NCI-H2227 treated with DMSO at 0.1 percent for 48 hours (cell line): ENCODE measurements at regions not wholly inside any gene's neighbourhood (a gene's known extent, or its start where the extent isn't known, plus 50 kb on each side); places are given as distances from the start of the nearest gene placed in this dataset.
"Not testable (repeated sequence)": the region's sequence is repeated elsewhere in the genome, so short reads cannot be mapped to it uniquely, and the experiment has no call there.

Experiments
- DNase-seq: peaks from one replicate; lab custom pipeline; 2025; lab: John Stamatoyannopoulos, UW

DNA sequence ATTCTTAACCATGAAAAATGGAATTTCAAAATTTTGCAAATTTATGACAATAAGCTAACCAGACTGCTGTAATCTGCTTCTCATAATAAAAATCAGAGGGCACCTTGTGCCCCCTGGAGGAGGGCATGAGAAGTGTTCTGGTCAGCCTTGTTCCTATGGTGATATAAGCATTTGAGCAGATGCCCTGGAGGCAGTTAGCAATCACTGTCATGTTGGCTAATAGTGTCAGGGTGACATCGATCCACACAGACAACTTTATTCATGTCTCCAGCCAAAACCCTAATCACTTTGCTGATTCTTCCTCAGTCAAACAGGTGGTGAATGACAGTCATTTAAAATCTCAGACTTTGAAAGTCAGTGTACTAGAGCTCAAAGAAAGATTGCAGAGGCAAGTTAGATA is 943.0 kb downstream of the GALC start:
- DNase-seq, result no peak

- DNase-seq, result no peak
Measured at GRCh38 chr14:87046960-87047359, 946.0 kb downstream of the GALC start.

DNA sequence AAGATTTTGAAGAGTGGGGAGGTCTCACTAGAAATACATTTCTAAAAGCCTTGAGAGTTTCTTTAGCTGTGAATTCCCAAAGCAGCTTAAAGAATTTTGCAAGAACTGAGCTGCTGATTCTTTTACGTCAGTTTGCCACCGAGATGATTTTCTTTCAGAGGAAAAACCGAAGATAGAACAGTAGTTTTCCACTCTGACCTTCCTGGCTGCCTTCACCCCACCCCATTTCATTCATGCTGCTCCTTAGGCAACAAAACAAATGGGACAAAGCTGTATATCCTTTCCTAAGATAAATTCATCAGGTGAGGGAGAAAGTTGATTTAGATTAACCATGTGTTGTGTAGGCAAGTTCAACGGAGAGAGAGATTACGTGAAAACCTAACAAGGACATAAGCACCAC is 947.0 kb downstream of the GALC start:
- DNase-seq, result no peak

- no peak for DNase-seq
Measured at GRCh38 chr14:87045246-87045645, 947.7 kb downstream of the GALC start.

- DNase-seq, result no peak
Measured at GRCh38 chr14:87044807-87045206, 948.2 kb downstream of the GALC start.

- no peak for DNase-seq
Measured at GRCh38 chr14:87043667-87044200, 949.2 kb downstream of the GALC start.

- DNase-seq, result no peak
Measured at GRCh38 chr14:87042354-87042753, 950.6 kb downstream of the GALC start.

DNA sequence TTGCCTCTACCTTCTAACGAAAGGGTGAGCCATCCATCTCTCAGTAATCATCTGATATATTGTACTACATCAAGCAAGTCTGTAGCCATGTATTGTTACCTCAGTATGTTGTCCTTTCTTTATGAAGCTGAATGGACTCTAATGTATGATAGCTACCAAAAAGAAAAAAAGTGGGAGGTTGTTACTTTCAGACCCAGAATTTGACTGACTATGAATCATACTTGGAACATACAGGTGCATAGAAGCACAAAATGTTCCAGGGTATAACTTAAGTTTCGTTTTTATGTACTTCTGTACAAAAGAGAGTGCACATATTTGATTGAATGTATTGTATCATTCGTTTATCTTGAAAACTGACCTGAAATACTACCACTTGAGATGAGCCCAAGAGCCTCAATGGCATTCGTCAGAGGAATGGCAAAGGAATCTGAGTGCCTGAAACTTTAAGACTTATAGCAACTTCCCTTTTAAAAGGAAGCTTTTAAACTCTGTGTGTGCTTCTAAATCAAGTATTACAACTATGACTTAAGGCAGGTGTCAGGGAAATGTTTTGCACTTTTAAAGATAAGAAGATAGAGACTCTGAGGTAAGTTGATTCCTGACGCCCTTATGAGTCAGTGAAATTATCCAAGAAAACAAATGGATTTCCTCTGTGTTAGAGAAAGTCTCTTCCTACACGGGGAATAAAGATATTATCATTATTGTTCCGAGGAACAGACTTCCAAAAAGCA is 951.5 kb downstream of the GALC start:
- DNase-seq, result no peak

DNA sequence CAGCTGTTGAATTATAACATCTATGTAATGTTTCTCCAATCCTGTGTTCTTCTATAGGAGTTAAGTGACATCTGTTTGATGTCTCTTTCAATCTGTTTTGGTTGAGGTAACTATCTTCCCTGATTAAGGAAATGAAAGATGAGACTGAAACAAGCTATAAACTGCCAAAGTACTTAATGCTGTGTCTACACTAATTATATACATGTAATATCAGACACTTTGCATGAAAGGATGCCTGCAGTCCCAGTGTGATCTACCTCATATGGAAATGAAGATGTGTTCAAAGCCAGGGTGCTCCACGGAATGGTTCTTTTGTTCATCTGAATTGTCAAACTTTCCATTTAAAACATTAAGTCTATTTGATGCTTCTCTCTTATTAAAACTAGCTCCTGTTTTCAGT is 958.3 kb downstream of the GALC start:
- DNase-seq, result no peak

GRCh38 chr14:87030197-87030596 is 962.8 kb downstream of the GALC start:
- DNase-seq, result no peak

DNA sequence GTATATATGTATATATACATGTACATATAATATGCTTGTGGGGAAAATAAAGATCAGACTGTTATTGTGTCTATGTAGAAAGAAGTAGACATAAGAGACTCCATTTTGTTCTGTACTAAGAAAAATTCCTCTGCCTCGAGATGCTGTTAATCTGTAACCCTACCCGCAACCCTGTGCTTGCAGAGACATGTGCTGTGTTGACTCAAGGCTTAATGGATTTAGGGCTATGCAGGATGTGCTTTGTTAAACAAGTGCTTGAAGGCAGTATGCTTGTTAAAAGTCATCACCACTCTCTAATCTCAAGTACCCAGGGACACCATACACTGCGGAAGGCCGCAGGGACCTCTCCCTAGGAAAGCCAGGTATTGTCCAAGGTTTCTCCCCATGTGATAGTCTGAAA is 972.9 kb downstream of the GALC start:
- DNase-seq, result not testable (repeated sequence)

- DNase-seq, result no peak
Measured at GRCh38 chr14:87018294-87018693, 974.7 kb downstream of the GALC start.

- no peak for DNase-seq
Measured at GRCh38 chr14:87017335-87017734, 975.6 kb downstream of the GALC start.

DNA sequence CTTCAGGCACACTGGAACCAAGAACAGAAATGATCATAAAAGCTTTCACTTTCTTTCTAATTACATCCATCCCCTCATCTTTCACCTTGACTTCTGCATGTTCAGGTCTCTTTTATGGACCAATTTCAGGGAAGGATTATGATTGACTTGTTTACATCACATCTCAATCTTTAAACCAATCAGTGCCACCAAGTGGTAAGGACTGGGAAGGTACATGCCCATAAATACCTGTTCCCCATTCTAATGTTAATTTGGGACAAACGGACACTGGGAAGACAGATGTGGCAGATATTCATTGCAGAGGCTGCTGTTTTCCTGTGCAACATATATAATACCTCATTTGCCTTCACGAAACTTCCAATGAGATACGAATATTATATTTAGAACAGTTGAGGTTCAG is 978.1 kb downstream of the GALC start:
- no peak for DNase-seq

GRCh38 chr14:87013583-87013982 is 979.4 kb downstream of the GALC start:
- DNase-seq, result no peak

DNA sequence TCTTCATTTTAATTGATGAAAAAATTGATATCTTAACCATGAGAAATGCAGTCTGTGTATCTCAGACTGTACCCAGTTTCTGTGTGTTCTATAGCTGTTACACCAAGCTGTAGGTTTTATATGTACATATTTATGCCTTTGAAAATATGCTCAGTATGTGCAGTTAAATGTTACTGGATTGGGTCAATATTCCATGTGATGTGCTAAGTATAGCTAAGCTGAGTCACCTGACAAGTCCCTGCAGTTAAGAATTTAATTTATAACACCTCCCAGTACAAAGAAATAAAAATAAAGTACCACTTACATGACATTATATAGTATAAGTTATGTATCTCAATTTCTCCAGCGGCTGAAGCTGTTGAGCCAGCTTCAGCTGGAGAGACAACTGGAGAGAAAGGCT is 984.0 kb downstream of the GALC start:
- DNase-seq, result no peak

GRCh38 chr14:87005280-87005679 is 987.7 kb downstream of the GALC start:
- no peak for DNase-seq

GRCh38 chr14:87002776-87003175 is 990.2 kb downstream of the GALC start:
- DNase-seq, result no peak

- no peak for DNase-seq
Measured at GRCh38 chr14:87001333-87001732, 991.6 kb downstream of the GALC start.

- no peak for DNase-seq
Measured at GRCh38 chr14:87000081-87000480, 992.9 kb downstream of the GALC start.

DNA sequence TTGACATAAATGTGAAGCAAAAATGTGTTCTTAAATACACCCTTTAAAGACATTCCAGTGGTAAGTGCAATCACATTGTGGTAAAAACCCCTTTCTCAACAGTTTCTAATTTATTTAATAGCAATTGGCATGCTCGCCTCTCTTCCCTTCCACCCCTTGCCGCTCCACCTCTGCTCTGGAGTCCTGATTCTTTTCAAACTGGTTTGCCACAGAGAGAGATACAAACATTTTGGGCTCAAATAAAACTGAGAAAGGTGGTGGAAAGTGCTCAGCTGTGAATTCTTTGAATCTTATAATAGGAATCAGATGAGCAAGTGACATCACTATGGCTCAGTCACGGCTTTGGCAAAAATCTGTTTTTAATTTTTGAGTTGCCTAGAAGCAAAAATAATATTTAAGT is 993.9 kb downstream of the GALC start:
- DNase-seq, result no peak

DNA sequence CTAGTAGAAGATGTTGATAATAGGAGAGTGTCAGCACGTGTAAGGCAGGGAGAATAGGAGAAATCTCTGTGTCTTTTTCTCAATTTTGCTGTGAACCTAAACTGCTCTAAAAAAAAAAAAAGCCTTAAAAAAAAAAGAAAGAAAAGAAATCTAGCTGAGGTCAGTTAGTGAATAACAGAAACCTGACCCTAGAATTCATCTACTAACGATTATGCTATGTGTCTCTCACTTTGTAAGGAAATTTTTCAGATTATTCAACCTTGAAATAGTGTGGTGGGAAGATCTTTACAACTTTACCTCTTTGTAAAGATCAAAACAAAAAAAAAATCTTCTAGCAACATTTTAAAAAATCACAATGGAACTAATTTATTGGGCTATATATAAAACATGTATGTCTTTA is 995.7 kb downstream of the GALC start:
- DNase-seq, result no peak

DNA sequence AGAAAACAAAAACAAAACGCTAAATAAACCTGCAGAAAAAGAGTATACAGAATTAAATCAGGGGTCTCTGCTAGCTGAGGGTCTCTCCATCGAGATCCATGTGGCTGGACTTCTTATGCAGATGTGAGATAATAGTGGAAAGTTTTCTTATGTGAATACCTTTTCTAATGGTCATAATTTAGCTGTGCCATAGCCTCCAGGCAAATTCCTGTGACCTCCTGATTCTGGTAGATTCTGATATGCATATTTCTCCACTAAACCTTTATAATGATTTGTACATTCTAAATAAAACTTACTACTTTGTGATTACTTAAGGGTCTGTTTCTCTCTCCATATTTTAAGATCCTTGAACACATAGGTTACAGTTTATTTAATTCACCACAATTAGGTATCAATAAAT is 1002.6 kb downstream of the GALC start:
- DNase-seq, result no peak

DNA sequence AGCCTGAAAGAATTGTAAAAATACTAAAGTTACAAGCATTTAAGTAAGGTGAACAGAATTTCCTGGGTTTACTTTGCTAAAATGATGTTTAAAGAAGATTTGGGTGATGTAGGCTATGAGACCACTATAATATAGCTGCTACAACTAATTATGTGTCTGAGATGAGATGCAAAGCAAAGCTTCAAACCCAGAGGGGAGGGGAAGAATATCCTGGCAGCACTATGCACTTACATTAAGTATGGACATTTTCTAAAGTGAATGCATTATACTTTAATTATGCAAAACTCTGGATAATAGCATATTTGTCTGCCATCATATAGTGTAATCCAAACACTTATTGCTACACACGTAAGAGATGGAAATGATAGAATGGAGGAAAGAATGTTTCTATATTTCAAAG is 1003.7 kb downstream of the GALC start:
- no peak for DNase-seq
